ENCODE measurements at regions not wholly inside any gene's neighbourhood (a gene's known extent, or its start where the extent isn't known, plus 50 kb on each side); places are given as distances from the start of the nearest gene placed in this dataset.
A peak's percentile ranks its signal among the peaks of the same experiment; 100 is the strongest.

DNA sequence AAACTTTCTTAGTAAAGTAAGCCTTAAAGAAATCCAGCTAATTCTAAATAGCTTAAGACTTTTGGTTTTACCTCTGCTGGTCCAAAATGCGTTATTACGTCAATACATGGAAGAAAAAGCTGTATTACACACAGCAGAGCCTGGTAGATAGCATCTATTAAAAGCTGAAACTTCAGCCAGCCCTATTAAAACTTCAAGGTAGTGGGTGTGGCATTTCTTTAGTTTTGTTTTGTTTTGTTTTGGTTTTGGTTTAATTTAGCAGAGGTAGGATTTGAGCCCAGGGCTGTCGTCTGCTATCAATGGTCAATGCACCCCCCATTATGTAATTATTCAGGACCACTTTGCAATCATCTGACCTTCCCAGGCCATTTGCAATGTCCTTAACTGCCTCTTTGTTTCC, 318.4 kb upstream of the MAF start:
- no peak overlapping the region for H3K27ac ChIP-seq (ENCODE audit: low read depth, low read length)

DNA sequence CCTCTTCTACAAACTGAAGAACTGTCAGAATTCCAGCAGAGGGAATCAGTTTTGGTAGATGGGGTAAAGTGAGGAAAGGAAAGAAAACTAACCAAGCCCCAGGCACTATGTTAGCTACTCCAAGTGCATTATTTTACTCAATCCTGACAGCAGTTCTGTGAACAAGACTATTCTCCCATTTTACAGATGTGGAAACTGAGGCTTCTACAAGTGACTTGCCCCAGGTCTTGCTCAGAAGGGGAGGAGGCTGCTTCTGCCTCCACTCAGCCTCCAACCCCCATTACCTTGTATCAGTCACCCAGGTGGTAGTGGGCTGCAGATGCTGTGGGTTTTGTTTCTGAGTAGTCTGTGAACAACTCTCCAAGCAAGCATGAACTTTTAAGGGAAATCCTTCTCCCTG, 315.2 kb upstream of the MAF start:
- Histone ChIP-seq H3K4me1 (ENCODE audit: control insufficient read depth in 1 of 2, insufficient read depth in 2 of 2, low read length in 2 of 2) (no peaks in the 10 kb centered on the region), H3K36me3 (ENCODE audit: control insufficient read depth in 1 of 2, insufficient read depth in 2 of 2, low read length in 2 of 2) (no peaks in the 10 kb centered on the region), H3K79me2 (ENCODE audit: control insufficient read depth, insufficient read depth, low read length, poor library complexity) (no peaks in the 10 kb centered on the region), H3K14ac (ENCODE audit: low read length) (no peak overlapping the region), H2AFZ (ENCODE audit: insufficient read depth, low read length, poor library complexity) (no peak overlapping the region), H4K8ac (ENCODE audit: low read depth, low read length) (no peak overlapping the region), H3K9ac (ENCODE audit: low read length) (no peak overlapping the region), H4K12ac (ENCODE audit: low read depth, low read length) (no peak overlapping the region), H3K27me3 (ENCODE audit: insufficient read depth, low read length) (no peaks in the 10 kb centered on the region), H3K18ac (ENCODE audit: low read length) (no peak overlapping the region), H4K91ac (ENCODE audit: low read depth, low read length) (no peak overlapping the region), H3K79me1 (ENCODE audit: low read length) (no peaks in the 10 kb centered on the region), H2BK12ac (ENCODE audit: low read length) (no peak overlapping the region), H3K9me3 (ENCODE audit: insufficient read depth, low read depth, low read length) (no peaks in the 10 kb centered on the region), H2AK5ac (ENCODE audit: low read length) (no peak overlapping the region), H3K23ac (ENCODE audit: low read length) (no peak overlapping the region), H2BK120ac (ENCODE audit: insufficient read depth, low read length, poor library complexity) (no peak overlapping the region), H3K4ac (ENCODE audit: low read depth, low read length) (no peak overlapping the region), H3K27ac (ENCODE audit: low read depth, low read length) (no peak overlapping the region), H3K4me2 (ENCODE audit: low read length) (no peak overlapping the region), H2BK5ac (ENCODE audit: low read depth, low read length, poor library complexity) (no peak overlapping the region), H3K4me3 (ENCODE audit: low read depth, low read length) (no peak overlapping the region)
- no peak for DNase-seq

More for the DNA sequence above, 318.4 kb upstream of the MAF start:
- Histone ChIP-seq H3K4ac (ENCODE audit: low read depth, low read length) (no peak overlapping the region), H3K9ac (ENCODE audit: low read length) (no peak overlapping the region), H3K4me1 (ENCODE audit: control insufficient read depth in 1 of 2, insufficient read depth in 2 of 2, low read length in 2 of 2) (no peaks in the 10 kb centered on the region), H2BK5ac (ENCODE audit: low read depth, low read length, poor library complexity) (no peak overlapping the region), H3K14ac (ENCODE audit: low read length) (no peak overlapping the region), H4K91ac (ENCODE audit: low read depth, low read length) (no peak overlapping the region), H3K36me3 (ENCODE audit: control insufficient read depth in 1 of 2, insufficient read depth in 2 of 2, low read length in 2 of 2) (no peaks in the 10 kb centered on the region), H3K4me3 (ENCODE audit: low read depth, low read length) (no peak overlapping the region), H2AK5ac (ENCODE audit: low read length) (no peak overlapping the region), H3K9me3 (ENCODE audit: insufficient read depth, low read depth, low read length) (no peaks in the 10 kb centered on the region), H3K79me1 (ENCODE audit: low read length) (no peaks in the 10 kb centered on the region), H2AFZ (ENCODE audit: insufficient read depth, low read length, poor library complexity) (no peak overlapping the region), H2BK120ac (ENCODE audit: insufficient read depth, low read length, poor library complexity) (no peak overlapping the region), H3K4me2 (ENCODE audit: low read length) (no peak overlapping the region), H4K8ac (ENCODE audit: low read depth, low read length) (no peak overlapping the region), H4K12ac (ENCODE audit: low read depth, low read length) (no peak overlapping the region), H3K79me2 (ENCODE audit: control insufficient read depth, insufficient read depth, low read length, poor library complexity) (no peaks in the 10 kb centered on the region), H3K27me3 (ENCODE audit: insufficient read depth, low read length) (no peaks in the 10 kb centered on the region), H3K18ac (ENCODE audit: low read length) (no peak overlapping the region), H2BK12ac (ENCODE audit: low read length) (no peak overlapping the region), H3K23ac (ENCODE audit: low read length) (no peak overlapping the region)
- no CpG with 5 or more reads among the region's 3 CpGs for WGBS (ENCODE audit: extremely low coverage, insufficient coverage, insufficient read length)
- DNase-seq, result no peak

DNA sequence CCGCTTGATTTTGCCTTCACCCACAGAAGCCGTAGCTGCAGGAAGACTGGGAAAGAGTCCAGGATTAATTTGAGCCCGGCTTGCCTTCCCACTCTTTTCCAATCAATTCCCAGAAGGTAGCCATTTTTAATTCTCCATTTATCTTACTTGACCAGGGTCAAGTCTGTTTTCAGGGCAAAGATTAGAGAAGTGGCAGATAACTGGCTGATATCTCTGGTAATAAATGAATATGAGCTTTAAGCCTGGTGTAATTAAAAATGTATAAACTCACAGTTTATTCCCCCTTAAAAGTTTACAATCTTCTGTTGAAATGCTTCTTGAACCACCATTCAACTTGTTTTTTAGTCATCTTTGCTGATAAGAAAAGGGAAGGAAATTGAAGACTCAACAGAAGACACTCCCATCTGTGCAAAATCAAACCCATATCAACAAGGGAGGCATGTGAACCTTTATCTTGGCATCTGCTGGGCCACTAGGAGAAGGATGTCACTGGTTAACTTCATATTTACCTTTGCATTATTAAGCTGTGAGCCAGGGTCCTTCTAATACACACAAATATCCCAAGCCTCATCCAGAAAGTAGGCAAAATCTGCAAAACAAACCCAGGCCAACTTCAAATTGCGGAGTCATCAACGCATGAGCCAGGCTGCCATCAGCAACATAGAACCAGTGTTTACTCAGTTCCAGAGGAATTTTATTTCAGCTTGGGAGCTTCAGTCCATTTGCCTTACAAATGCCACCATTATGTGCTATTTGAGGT, 314.6 kb upstream of the MAF start:
- H4K91ac ChIP-seq (ENCODE audit: low read depth, low read length), result no peak overlapping the region
- H3K79me1 ChIP-seq (ENCODE audit: low read length), result no peaks in the 10 kb centered on the region
- no peak overlapping the region for H2BK120ac ChIP-seq (ENCODE audit: insufficient read depth, low read length, poor library complexity)
- H3K27me3 ChIP-seq (ENCODE audit: insufficient read depth, low read length), result no peaks in the 10 kb centered on the region
- H2AFZ ChIP-seq (ENCODE audit: insufficient read depth, low read length, poor library complexity), result no peak overlapping the region
- H2BK5ac ChIP-seq (ENCODE audit: low read depth, low read length, poor library complexity), result no peak overlapping the region
- no peaks in the 10 kb centered on the region for H3K79me2 ChIP-seq (ENCODE audit: control insufficient read depth, insufficient read depth, low read length, poor library complexity)
- WGBS (ENCODE audit: extremely low coverage, insufficient coverage, insufficient read length), result no CpG with 5 or more reads among the region's 5 CpGs
- DNase-seq, result no peak
- no peak overlapping the region for H3K18ac ChIP-seq (ENCODE audit: low read length)
- H3K23ac ChIP-seq (ENCODE audit: low read length), result no peak overlapping the region
- H4K12ac ChIP-seq (ENCODE audit: low read depth, low read length), result no peak overlapping the region
- no peaks in the 10 kb centered on the region for H3K4me1 ChIP-seq (ENCODE audit: control insufficient read depth in 1 of 2, insufficient read depth in 2 of 2, low read length in 2 of 2)
- H3K4me3 ChIP-seq (ENCODE audit: low read depth, low read length), result no peak overlapping the region
- no peak overlapping the region for H3K4me2 ChIP-seq (ENCODE audit: low read length)
- no peak overlapping the region for H3K9ac ChIP-seq (ENCODE audit: low read length)
- H3K14ac ChIP-seq (ENCODE audit: low read length), result no peak overlapping the region
- H4K8ac ChIP-seq (ENCODE audit: low read depth, low read length), result no peak overlapping the region
- no peak overlapping the region for H2AK5ac ChIP-seq (ENCODE audit: low read length)
- H3K27ac ChIP-seq (ENCODE audit: low read depth, low read length), result no peak overlapping the region
- H3K4ac ChIP-seq (ENCODE audit: low read depth, low read length), result no peak overlapping the region
- no peaks in the 10 kb centered on the region for H3K9me3 ChIP-seq (ENCODE audit: insufficient read depth, low read depth, low read length)
- H2BK12ac ChIP-seq (ENCODE audit: low read length), result no peak overlapping the region
- H3K36me3 ChIP-seq (ENCODE audit: control insufficient read depth in 1 of 2, insufficient read depth in 2 of 2, low read length in 2 of 2), result no peaks in the 10 kb centered on the region

DNA sequence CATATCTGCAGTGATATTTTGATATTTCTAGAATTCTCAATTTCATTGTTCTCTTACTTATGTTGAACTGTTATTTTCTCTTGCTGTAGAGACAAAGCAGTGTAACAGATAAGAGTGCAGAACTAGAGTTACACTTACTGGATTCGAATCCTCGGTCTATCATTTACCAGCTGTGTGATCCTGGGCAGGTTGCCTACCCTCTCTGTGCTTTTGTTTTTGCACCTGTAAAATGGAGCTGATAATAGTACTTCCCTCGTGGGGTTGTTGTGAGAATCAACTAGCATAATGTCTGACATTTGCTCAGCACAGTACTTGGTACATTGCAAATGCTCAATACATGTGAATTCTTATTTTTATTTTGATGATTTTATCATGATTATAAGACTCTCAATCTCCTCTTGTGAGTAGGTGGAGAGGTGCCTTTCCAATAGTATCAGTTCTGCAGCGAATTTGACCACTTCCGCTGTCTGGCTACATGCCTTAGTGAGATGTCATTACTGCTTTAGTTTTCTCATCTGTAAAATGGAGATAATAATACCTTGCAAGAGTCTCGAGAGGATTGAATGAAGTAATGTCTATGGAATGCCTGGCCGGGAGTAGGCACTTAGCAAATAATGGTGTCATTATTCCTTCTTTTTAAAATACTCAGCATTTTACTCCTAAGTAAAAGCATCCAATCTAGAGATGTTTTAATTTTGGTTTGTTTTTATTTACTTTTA, 312.2 kb upstream of the MAF start:
- H3K27ac ChIP-seq (ENCODE audit: low read depth, low read length), result no peak overlapping the region
- H2AK5ac ChIP-seq (ENCODE audit: low read length), result no peak overlapping the region
- no CpG with 5 or more reads among the region's 7 CpGs for WGBS (ENCODE audit: extremely low coverage, insufficient coverage, insufficient read length)
- no peak overlapping the region for H4K91ac ChIP-seq (ENCODE audit: low read depth, low read length)
- H2BK120ac ChIP-seq (ENCODE audit: insufficient read depth, low read length, poor library complexity), result no peak overlapping the region
- no peak overlapping the region for H3K4me2 ChIP-seq (ENCODE audit: low read length)
- peak; percentile 44 to 80 for DNase-seq
- no peak overlapping the region for H4K12ac ChIP-seq (ENCODE audit: low read depth, low read length)
- no peak overlapping the region for H2BK12ac ChIP-seq (ENCODE audit: low read length)
- H3K79me2 ChIP-seq (ENCODE audit: control insufficient read depth, insufficient read depth, low read length, poor library complexity), result no peaks in the 10 kb centered on the region
- no peak overlapping the region for H3K4ac ChIP-seq (ENCODE audit: low read depth, low read length)
- no peak overlapping the region for H3K14ac ChIP-seq (ENCODE audit: low read length)
- no peak overlapping the region for H3K23ac ChIP-seq (ENCODE audit: low read length)
- no peaks in the 10 kb centered on the region for H3K9me3 ChIP-seq (ENCODE audit: insufficient read depth, low read depth, low read length)
- H3K79me1 ChIP-seq (ENCODE audit: low read length), result no peaks in the 10 kb centered on the region
- no peak overlapping the region for H3K4me3 ChIP-seq (ENCODE audit: low read depth, low read length)
- no peak overlapping the region for H4K8ac ChIP-seq (ENCODE audit: low read depth, low read length)
- H3K36me3 ChIP-seq (ENCODE audit: control insufficient read depth in 1 of 2, insufficient read depth in 2 of 2, low read length in 2 of 2), result no peaks in the 10 kb centered on the region
- no peak overlapping the region for H2BK5ac ChIP-seq (ENCODE audit: low read depth, low read length, poor library complexity)
- H3K18ac ChIP-seq (ENCODE audit: low read length), result no peak overlapping the region
- no peak overlapping the region for H2AFZ ChIP-seq (ENCODE audit: insufficient read depth, low read length, poor library complexity)
- no peaks in the 10 kb centered on the region for H3K27me3 ChIP-seq (ENCODE audit: insufficient read depth, low read length)
- H3K9ac ChIP-seq (ENCODE audit: low read length), result no peak overlapping the region
- no peaks in the 10 kb centered on the region for H3K4me1 ChIP-seq (ENCODE audit: control insufficient read depth in 1 of 2, insufficient read depth in 2 of 2, low read length in 2 of 2)

Measured in trophoblast cell (in vitro differentiated cells and primary cell).